ENCODE measurements at regions not wholly inside any gene's neighbourhood (a gene's known extent, or its start where the extent isn't known, plus 50 kb on each side); places are given as distances from the start of the nearest gene placed in this dataset.
"Not testable (repeated sequence)": the region's sequence is repeated elsewhere in the genome, so short reads cannot be mapped to it uniquely, and the experiment has no call there.

- H3K4me3 Mint-ChIP-seq: no peak overlapping the region
- no peak for DNase-seq
- intact Hi-C loops (cut with micrococcal nuclease): loop anchor here (5.0 kb wide), 1 partner anchor 77 kb away; no protein-coding TSS in a partner anchor
- ChIA-PET CTCF (no interaction called here), POLR2A (no interaction called here)
- H3K9me3 Mint-ChIP-seq: peaks cover 3% of the 10 kb centered on the region
- H3K27ac Mint-ChIP-seq: no peak overlapping the region
- peaks cover 7% of the 10 kb centered on the region for H3K27me3 Mint-ChIP-seq
- no peaks in the 10 kb centered on the region for H3K4me1 Mint-ChIP-seq (ENCODE audit: low read depth)
- H3K36me3 Mint-ChIP-seq: no peaks in the 10 kb centered on the region
Measured at GRCh38 chr14:105665247-105665950, 139.0 kb downstream of the TMEM121 start.

GRCh38 chr14:105665951-105666277 is 139.5 kb downstream of the TMEM121 start:
- Mint-ChIP-seq H3K9me3 (no peaks in the 10 kb centered on the region), H3K27me3 (peaks cover 2% of the 10 kb centered on the region), H3K36me3 (no peaks in the 10 kb centered on the region), H3K4me3 (no peak overlapping the region), H3K27ac (no peak overlapping the region), H3K4me1 (ENCODE audit: low read depth) (no peaks in the 10 kb centered on the region)
- ChIA-PET CTCF (no interaction called here), POLR2A (no interaction called here)
- no peak for DNase-seq
- intact Hi-C loops (cut with micrococcal nuclease): loop anchor here (5.0 kb wide), 1 partner anchor 76 kb away; no protein-coding TSS in a partner anchor

GRCh38 chr14:105666420-105666819 is 140.0 kb downstream of the TMEM121 start:
- intact Hi-C loops (cut with micrococcal nuclease): loop anchor here (5.0 kb wide), 1 partner anchor 76 kb away; no protein-coding TSS in a partner anchor
- Mint-ChIP-seq H3K27me3 (no peaks in the 10 kb centered on the region), H3K4me3 (no peak overlapping the region), H3K9me3 (no peaks in the 10 kb centered on the region), H3K27ac (no peak overlapping the region), H3K36me3 (no peaks in the 10 kb centered on the region), H3K4me1 (ENCODE audit: low read depth) (no peaks in the 10 kb centered on the region)
- CTCF ChIA-PET: no interaction called here
- DNase-seq: no peak
- POLR2A ChIA-PET: no interaction called here

- H3K4me3 Mint-ChIP-seq; H3K27ac Mint-ChIP-seq; H3K4me1 Mint-ChIP-seq (ENCODE audit: low read depth); H3K27me3 Mint-ChIP-seq; CTCF ChIA-PET; H3K9me3 Mint-ChIP-seq; POLR2A ChIA-PET; DNase-seq; H3K36me3 Mint-ChIP-seq: not testable (repeated sequence)
- intact Hi-C loops (cut with micrococcal nuclease): loop anchor here (5.0 kb wide), 1 partner anchor 75 kb away; no protein-coding TSS in a partner anchor
Measured at GRCh38 chr14:105666991-105667662, 140.7 kb downstream of the TMEM121 start.

GRCh38 chr14:105667663-105668020 is 141.3 kb downstream of the TMEM121 start:
- H3K27ac Mint-ChIP-seq; DNase-seq; H3K4me3 Mint-ChIP-seq; H3K9me3 Mint-ChIP-seq; H3K4me1 Mint-ChIP-seq (ENCODE audit: low read depth); POLR2A ChIA-PET; H3K36me3 Mint-ChIP-seq; H3K27me3 Mint-ChIP-seq; CTCF ChIA-PET: not testable (repeated sequence)
- intact Hi-C loops (cut with micrococcal nuclease): loop anchor here (5.0 kb wide), 1 partner anchor 75 kb away; no protein-coding TSS in a partner anchor

- H3K27ac Mint-ChIP-seq; H3K27me3 Mint-ChIP-seq; H3K4me1 Mint-ChIP-seq (ENCODE audit: low read depth); POLR2A ChIA-PET; DNase-seq; CTCF ChIA-PET; H3K9me3 Mint-ChIP-seq; H3K36me3 Mint-ChIP-seq; H3K4me3 Mint-ChIP-seq: not testable (repeated sequence)
- intact Hi-C loops (cut with micrococcal nuclease): loop anchor here (5.0 kb wide), 1 partner anchor 74 kb away; no protein-coding TSS in a partner anchor
Measured at GRCh38 chr14:105668021-105668420, 141.6 kb downstream of the TMEM121 start.

DNA sequence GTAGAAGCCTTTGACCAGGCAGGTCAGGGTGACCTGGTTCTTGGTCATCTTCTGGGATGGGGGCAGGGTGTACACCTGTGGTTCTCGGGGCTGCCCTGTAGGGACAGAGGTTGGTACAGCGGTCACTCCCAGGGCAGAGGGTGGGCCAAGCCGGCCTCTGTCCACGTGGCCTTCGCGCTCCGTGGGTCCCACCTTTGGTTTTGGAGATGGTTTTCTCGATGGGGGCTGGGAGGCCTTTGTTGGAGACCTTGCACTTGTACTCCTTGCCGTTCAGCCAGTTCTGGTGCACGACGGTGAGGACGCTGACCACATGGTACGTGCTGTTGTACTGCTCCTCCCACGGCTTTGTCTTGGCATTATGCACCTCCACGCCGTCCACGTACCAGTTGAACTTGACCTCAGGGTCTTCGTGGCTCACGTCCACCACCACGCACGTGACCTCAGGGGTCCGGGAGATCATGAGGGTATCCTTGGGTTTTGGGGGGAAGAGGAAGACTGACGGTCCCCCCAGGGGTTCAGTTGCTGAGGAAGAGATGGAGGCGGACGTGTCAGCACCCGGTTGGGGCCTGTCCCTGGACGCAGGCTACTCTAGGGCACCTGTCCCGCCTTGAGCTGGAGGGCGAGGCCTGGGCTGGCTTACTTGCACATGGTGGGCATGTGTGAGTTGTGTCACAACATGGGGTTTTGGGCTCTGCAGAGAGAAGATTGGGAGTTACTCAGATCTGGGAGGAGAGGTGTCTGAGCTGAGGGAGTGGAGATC is 142.3 kb downstream of the TMEM121 start:
- H3K27ac Mint-ChIP-seq; DNase-seq; H3K9me3 Mint-ChIP-seq; POLR2A ChIA-PET; H3K27me3 Mint-ChIP-seq; H3K4me1 Mint-ChIP-seq (ENCODE audit: low read depth); H3K36me3 Mint-ChIP-seq; H3K4me3 Mint-ChIP-seq; CTCF ChIA-PET: not testable (repeated sequence)
- intact Hi-C loops (cut with micrococcal nuclease): loop anchor here (5.0 kb wide), 1 partner anchor 74 kb away; no protein-coding TSS in a partner anchor

DNA sequence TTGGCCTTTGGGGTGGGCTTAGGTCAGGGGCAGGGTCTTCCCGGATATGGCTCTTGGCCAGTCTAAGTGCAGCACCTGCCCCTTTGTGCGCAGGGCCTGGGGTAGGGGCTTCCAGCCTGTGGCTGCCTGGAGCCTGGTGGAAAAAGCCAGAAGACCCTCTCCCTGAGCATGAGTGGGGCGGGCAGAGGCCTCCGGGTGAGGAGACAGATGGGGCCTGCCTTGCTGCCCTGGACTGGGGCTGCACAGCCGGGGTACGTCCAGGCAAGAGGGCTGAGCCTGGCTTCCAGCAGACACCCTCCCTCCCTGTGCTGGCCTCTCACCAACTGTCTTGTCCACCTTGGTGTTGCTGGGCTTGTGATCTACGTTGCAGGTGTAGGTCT is 142.8 kb downstream of the TMEM121 start:
- DNase-seq; H3K9me3 Mint-ChIP-seq; POLR2A ChIA-PET; H3K27ac Mint-ChIP-seq; H3K36me3 Mint-ChIP-seq; H3K4me3 Mint-ChIP-seq; H3K27me3 Mint-ChIP-seq; CTCF ChIA-PET; H3K4me1 Mint-ChIP-seq (ENCODE audit: low read depth): not testable (repeated sequence)
- intact Hi-C loops (cut with micrococcal nuclease): loop anchor here (5.0 kb wide), 1 partner anchor 73 kb away; no protein-coding TSS in a partner anchor

GRCh38 chr14:105669646-105670045 is 143.3 kb downstream of the TMEM121 start:
- H3K4me3 Mint-ChIP-seq; H3K27me3 Mint-ChIP-seq; DNase-seq; POLR2A ChIA-PET; H3K9me3 Mint-ChIP-seq; CTCF ChIA-PET; H3K27ac Mint-ChIP-seq; H3K4me1 Mint-ChIP-seq (ENCODE audit: low read depth); H3K36me3 Mint-ChIP-seq: not testable (repeated sequence)
- intact Hi-C loops (cut with micrococcal nuclease): loop anchor here (5.0 kb wide), 1 partner anchor 73 kb away; no protein-coding TSS in a partner anchor

DNA sequence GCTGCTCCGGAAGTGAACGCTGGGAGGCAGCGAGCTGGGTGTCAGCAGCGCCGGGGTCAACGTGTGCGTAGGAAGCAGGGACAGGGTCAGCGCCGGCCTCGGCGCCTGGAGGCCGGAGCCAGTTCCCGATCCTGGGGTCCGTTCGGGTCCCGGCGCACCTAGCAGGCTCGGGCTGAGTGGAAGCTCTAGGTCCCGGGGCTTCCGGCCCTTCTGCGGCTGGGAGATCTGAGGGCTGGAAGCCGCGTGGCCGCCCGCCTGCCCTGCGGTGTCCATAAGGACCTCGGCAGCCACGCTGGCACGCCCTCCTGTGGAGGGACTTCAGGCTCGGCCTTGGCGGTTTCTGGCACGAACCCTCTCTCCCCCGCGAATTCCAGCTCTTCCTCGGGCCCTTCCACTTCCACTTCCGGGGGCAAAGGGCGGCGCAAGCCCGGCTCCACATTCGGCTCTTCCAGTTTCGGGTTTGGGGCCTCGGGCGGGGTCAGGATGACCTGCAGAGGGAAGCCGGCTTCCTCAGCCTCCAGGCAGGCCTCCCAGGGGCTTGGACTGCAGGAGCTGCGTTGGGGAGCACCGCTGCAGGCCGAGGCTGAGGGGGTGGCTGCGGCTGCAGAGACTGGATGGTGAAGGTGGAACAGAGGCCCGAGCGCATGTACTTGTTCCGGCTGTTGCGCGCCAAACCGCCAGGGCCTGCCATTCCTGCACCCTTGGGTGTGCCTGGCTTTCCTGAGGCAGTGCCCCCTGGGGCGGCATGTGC is 146.2 kb downstream of the TMEM121 start:
- H3K4me3 Mint-ChIP-seq; H3K27me3 Mint-ChIP-seq; POLR2A ChIA-PET; H3K27ac Mint-ChIP-seq; CTCF ChIA-PET; DNase-seq; H3K4me1 Mint-ChIP-seq (ENCODE audit: low read depth); H3K9me3 Mint-ChIP-seq; intact Hi-C loops (cut with micrococcal nuclease); H3K36me3 Mint-ChIP-seq: not testable (repeated sequence)

- H3K36me3 Mint-ChIP-seq; H3K4me1 Mint-ChIP-seq (ENCODE audit: low read depth); H3K27ac Mint-ChIP-seq; H3K9me3 Mint-ChIP-seq; H3K27me3 Mint-ChIP-seq; CTCF ChIA-PET; H3K4me3 Mint-ChIP-seq; DNase-seq; POLR2A ChIA-PET; intact Hi-C loops (cut with micrococcal nuclease): not testable (repeated sequence)
Measured at GRCh38 chr14:105675433-105675832, 149.1 kb downstream of the TMEM121 start.

Data from activated CD4-positive, alpha-beta memory T cell treated with anti-CD3 and anti-CD28 coated beads for 36 hours (primary cell).